C4-2B (cell line): ENCODE measurements at regions not wholly inside any gene's neighbourhood (a gene's known extent, or its start where the extent isn't known, plus 50 kb on each side); places are given as distances from the start of the nearest gene placed in this dataset.

Experiments
- H3K27ac ChIP-seq: fragments of 450-650 bp; 2 replicates; pipeline ENCODE4 v1.5.1; 2017
- CTCF ChIP-seq: fragments of 450-650 bp; conservative IDR thresholded peaks from 2 replicates; pipeline ENCODE4 v1.5.1; 2017; ENCODE audit warnings: mild to moderate bottlenecking
- ZFX ChIP-seq: fragments of 450-650 bp; IDR thresholded peaks from 2 replicates; pipeline ENCODE4 v1.6.1; 2017

- TF ChIP-seq CTCF, result no peak
- no peak overlapping the region for H3K27ac ChIP-seq
These were observed 762.5 kb upstream of the GRIA3 start for GRCh38 chrX:122421434-122422121.

- TF ChIP-seq CTCF (no peak), ZFX (no peak)
- H3K27ac ChIP-seq, result no peak overlapping the region
These were observed 761.5 kb upstream of the GRIA3 start for GRCh38 chrX:122422547-122422946.

GRCh38 chrX:122434942-122435341 lies 749.1 kb upstream of the GRIA3 start:
- no peak for TF ChIP-seq CTCF
- no peak for TF ChIP-seq ZFX
- no peak overlapping the region for H3K27ac ChIP-seq

DNA sequence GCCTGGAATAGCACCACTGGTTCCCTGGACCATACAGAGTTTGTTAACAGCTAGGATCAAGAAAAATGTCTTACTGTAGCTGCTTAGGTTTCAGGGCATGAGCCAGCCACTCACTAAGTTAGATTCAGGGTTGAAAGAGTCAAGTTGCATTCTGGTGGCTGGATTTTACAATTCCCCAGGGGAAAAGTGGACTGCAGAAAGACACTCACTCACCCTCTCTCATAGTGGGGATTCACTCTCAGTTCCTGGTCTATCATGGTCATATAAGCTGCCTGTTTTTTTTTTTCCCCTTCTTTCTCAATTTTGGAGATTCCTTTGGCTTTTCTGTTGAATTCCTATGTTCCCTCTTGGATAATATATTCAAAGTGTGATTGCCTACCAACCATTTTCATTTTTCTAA lies 744.2 kb upstream of the GRIA3 start:
- no peak overlapping the region for H3K27ac ChIP-seq
- TF ChIP-seq CTCF, result no peak
- TF ChIP-seq ZFX, result no peak

DNA sequence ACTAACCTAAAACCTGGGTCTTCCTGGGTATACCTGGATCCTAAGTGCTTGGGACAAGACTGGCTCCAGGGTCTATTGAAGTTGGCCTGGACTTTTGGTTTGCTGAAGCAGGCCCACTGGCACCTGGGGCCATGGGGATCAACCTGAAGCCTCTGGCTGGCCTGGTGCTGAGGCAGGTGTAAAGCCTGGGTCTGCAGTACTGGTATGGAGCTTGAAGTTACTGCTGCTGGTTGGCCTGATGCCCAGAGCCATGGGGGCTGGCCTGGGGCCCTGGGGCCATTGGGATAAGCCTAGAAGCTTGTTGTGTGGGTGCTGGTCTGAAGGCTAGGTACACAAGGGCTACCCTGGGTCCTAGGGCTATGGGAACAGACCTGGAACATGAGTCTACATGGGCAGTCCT lies 743.2 kb upstream of the GRIA3 start:
- TF ChIP-seq CTCF (no peak), ZFX (no peak)
- no peak overlapping the region for H3K27ac ChIP-seq

DNA sequence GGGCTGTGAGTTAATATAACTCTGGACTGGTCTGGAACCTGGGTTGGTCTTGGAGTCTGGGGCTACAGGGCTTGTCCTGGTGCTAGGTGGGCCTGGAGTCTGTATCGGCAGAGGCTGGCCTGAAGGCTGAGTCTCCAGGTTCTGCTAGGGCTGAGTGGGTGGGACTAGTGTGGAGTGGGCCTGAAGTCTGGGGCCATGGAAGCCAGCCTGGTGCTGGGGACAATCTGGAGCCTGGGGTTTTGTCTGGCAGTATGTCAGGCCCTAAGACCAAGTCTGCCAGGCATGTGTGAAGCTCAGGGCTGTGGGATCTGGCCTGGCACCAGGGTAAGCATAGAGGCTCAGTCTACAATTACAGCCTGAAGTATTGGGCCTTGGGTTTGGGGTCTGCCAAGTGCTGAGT lies 742.6 kb upstream of the GRIA3 start:
- no peak overlapping the region for H3K27ac ChIP-seq
- TF ChIP-seq CTCF (no peak), ZFX (no peak)

GRCh38 chrX:122445466-122445865 lies 738.6 kb upstream of the GRIA3 start:
- no peak overlapping the region for H3K27ac ChIP-seq
- no peak for TF ChIP-seq CTCF
- TF ChIP-seq ZFX, result no peak
